HEK293 (cell line): ENCODE measurements at regions not wholly inside any gene's neighbourhood (a gene's known extent, or its start where the extent isn't known, plus 50 kb on each side); places are given as distances from the start of the nearest gene placed in this dataset.

Source experiments
- CTCF ChIA-PET: fragments of 350-600 bp; formaldehyde crosslinking; extraction: SDS; loops from one replicate; lab custom pipeline; 2021; ENCODE audit warnings: antibody characterized with exemption; lab: Yijun Ruan, JAX
- POLR2A ChIA-PET: fragments of 300-600 bp; formaldehyde crosslinking; extraction: SDS; loops from one replicate; lab custom pipeline; 2020; ENCODE audit warnings: antibody characterized with exemption, inconsistent platforms; lab: Yijun Ruan, JAX
- H3K27ac ChIP-seq: fragments of 200-500 bp; sonication (Bioruptor generic); 2 replicates; pipeline ENCODE4 v1.5.1; 2014; ENCODE audit warnings: low read depth, low read length, control low read depth, inconsistent platforms; ENCODE audit errors: extremely low read depth
- H3K36me3 ChIP-seq, 2 experiments: fragments of 200-500 bp in 1 of 2; sonication (Bioruptor generic) in 1 of 2; 1 replicate in 1 of 2; 2 replicates in 1 of 2; pipeline ENCODE4 v1.5.1; 2014 to 2017; ENCODE audit warnings: inconsistent platforms in 2 of 2, low read length in 2 of 2; ENCODE audit not compliant: control insufficient read depth in 2 of 2, insufficient read depth in 1 of 2
- H3K4me1 ChIP-seq: fragments of 200-500 bp; sonication (Bioruptor generic); 2 replicates; pipeline ENCODE4 v1.5.1; 2014; ENCODE audit warnings: mild to moderate bottlenecking, low read length, inconsistent platforms; ENCODE audit not compliant: control insufficient read depth, insufficient read depth
- H3K4me3 ChIP-seq: 2 replicates; pipeline ENCODE4 v1.5.1; 2011; ENCODE audit warnings: low read depth, mild to moderate bottlenecking, control low read depth, low read length, moderate library complexity
- H3K9me3 ChIP-seq: fragments of 200-500 bp; sonication (Bioruptor generic); 2 replicates; pipeline ENCODE4 v1.5.1; 2014; ENCODE audit warnings: low read depth, low read length, inconsistent platforms; ENCODE audit not compliant: control insufficient read depth, insufficient read depth
- EGR2 ChIP-seq: fragments of 450-650 bp; formaldehyde crosslinking; IDR thresholded peaks from 2 replicates; pipeline ENCODE4 v1.5.1; 2016; ENCODE audit warnings: low read depth, missing biosample characterization, missing genetic modification characterization
- GFI1B ChIP-seq: fragments of 450-650 bp; formaldehyde crosslinking; IDR thresholded peaks from 2 replicates; pipeline ENCODE4 v1.5.1; 2016; ENCODE audit warnings: missing biosample characterization, missing genetic modification characterization
- PRDM10 ChIP-seq: fragments of 450-650 bp; formaldehyde crosslinking; IDR thresholded peaks from 2 replicates; pipeline ENCODE4 v1.5.1; 2016; ENCODE audit warnings: missing biosample characterization, missing genetic modification characterization
- PRDM4 ChIP-seq: fragments of 450-650 bp; formaldehyde crosslinking; IDR thresholded peaks from 2 replicates; pipeline ENCODE4 v1.5.1; 2017; ENCODE audit warnings: missing biosample characterization, missing genetic modification characterization
- REPIN1 ChIP-seq: fragments of 450-650 bp; formaldehyde crosslinking; IDR thresholded peaks from 2 replicates; pipeline ENCODE4 v1.5.1; 2017; ENCODE audit warnings: missing biosample characterization, missing genetic modification characterization, low read depth
- ZBTB17 ChIP-seq: fragments of 450-650 bp; formaldehyde crosslinking; IDR thresholded peaks from 2 replicates; pipeline ENCODE4 v1.5.1; 2016; ENCODE audit warnings: missing biosample characterization, missing genetic modification characterization
- ZFHX2 ChIP-seq: fragments of 450-650 bp; formaldehyde crosslinking; conservative IDR thresholded peaks from 2 replicates; pipeline ENCODE4 v1.5.1; 2016; ENCODE audit warnings: missing biosample characterization, missing genetic modification characterization
- ZNF10 ChIP-seq: fragments of 450-650 bp; formaldehyde crosslinking; IDR thresholded peaks from 2 replicates; pipeline ENCODE4 v1.5.1; 2017; ENCODE audit warnings: missing biosample characterization, missing genetic modification characterization
- ZNF302 ChIP-seq: fragments of 450-650 bp; formaldehyde crosslinking; IDR thresholded peaks from 2 replicates; pipeline ENCODE4 v1.5.1; 2016; ENCODE audit warnings: missing biosample characterization, missing genetic modification characterization, low read depth
- ZNF341 ChIP-seq: fragments of 450-650 bp; formaldehyde crosslinking; IDR thresholded peaks from 2 replicates; pipeline ENCODE4; 2016; ENCODE audit warnings: low read depth, missing biosample characterization, missing genetic modification characterization
- ZNF391 ChIP-seq: fragments of 450-650 bp; formaldehyde crosslinking; IDR thresholded peaks from 2 replicates; pipeline ENCODE4 v1.5.1; 2016; ENCODE audit warnings: low read depth, missing biosample characterization, missing genetic modification characterization, borderline replicate concordance
- ZNF404 ChIP-seq: fragments of 450-650 bp; formaldehyde crosslinking; IDR thresholded peaks from 2 replicates; pipeline ENCODE4 v1.5.1; 2017; ENCODE audit warnings: missing biosample characterization, missing genetic modification characterization
- ZNF433 ChIP-seq: fragments of 450-650 bp; formaldehyde crosslinking; IDR thresholded peaks from 2 replicates; pipeline ENCODE4 v1.5.1; 2016; ENCODE audit warnings: missing biosample characterization, missing genetic modification characterization, low read depth
- ZNF514 ChIP-seq: fragments of 450-650 bp; formaldehyde crosslinking; IDR thresholded peaks from 2 replicates; pipeline ENCODE4 v1.5.1; 2016; ENCODE audit warnings: missing biosample characterization, missing genetic modification characterization
- ZNF555 ChIP-seq: fragments of 450-650 bp; formaldehyde crosslinking; conservative IDR thresholded peaks from 2 replicates; pipeline ENCODE4 v1.5.1; 2017; ENCODE audit warnings: missing biosample characterization, mild to moderate bottlenecking, missing genetic modification characterization, inconsistent platforms
- ZXDB ChIP-seq: fragments of 450-650 bp; formaldehyde crosslinking; IDR thresholded peaks from 2 replicates; pipeline ENCODE4 v1.5.1; 2016; ENCODE audit warnings: missing biosample characterization, missing genetic modification characterization
- TF ChIP-seq, protein P1 (sequence below): fragments of 450-650 bp; formaldehyde crosslinking; IDR thresholded peaks from 2 replicates; pipeline ENCODE4 v1.5.1; 2016; ENCODE audit warnings: missing biosample characterization, missing genetic modification characterization, borderline replicate concordance
- TF ChIP-seq, protein P2 (sequence below): fragments of 450-650 bp; IDR thresholded peaks from 2 replicates; pipeline ENCODE4 v1.5.1; 2018; ENCODE audit warnings: missing biosample characterization, mild to moderate bottlenecking, missing genetic modification characterization

DNA sequence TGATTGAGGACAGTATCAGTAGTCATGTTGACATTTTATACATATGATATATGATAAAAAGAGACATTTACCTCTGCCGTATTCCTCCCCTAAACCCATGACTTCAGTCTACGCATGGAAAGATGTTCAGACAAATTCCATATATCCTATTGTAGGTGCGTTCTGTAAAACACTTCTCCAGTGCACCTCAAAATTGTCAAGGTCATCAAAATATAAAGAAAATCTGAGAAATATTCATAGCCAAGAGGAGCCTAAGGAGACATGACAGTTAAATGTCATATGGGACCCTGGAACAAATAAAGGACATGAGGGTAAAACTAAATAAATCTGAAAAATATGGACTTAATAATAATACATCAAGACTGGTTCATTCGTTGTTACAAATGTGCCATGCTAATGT, 71.5 kb downstream of the CCER1 start:
- H3K9me3 ChIP-seq = no peaks in the 10 kb centered on the region
- TF ChIP-seq GFI1B (tag by site-specific recombination) (no peak), PRDM10 (tag by site-specific recombination) (no peak), ZNF302 (tag by site-specific recombination) (no peak), ZBTB17 (tag by site-specific recombination) (no peak), PRDM4 (tag by site-specific recombination) (no peak), REPIN1 (tag by site-specific recombination) (no peak), EGR2 (tag by site-specific recombination) (no peak), ZNF514 (tag by site-specific recombination) (no peak), ZNF433 (tag by site-specific recombination) (no peak)
- TF ChIP-seq, protein P1, sequence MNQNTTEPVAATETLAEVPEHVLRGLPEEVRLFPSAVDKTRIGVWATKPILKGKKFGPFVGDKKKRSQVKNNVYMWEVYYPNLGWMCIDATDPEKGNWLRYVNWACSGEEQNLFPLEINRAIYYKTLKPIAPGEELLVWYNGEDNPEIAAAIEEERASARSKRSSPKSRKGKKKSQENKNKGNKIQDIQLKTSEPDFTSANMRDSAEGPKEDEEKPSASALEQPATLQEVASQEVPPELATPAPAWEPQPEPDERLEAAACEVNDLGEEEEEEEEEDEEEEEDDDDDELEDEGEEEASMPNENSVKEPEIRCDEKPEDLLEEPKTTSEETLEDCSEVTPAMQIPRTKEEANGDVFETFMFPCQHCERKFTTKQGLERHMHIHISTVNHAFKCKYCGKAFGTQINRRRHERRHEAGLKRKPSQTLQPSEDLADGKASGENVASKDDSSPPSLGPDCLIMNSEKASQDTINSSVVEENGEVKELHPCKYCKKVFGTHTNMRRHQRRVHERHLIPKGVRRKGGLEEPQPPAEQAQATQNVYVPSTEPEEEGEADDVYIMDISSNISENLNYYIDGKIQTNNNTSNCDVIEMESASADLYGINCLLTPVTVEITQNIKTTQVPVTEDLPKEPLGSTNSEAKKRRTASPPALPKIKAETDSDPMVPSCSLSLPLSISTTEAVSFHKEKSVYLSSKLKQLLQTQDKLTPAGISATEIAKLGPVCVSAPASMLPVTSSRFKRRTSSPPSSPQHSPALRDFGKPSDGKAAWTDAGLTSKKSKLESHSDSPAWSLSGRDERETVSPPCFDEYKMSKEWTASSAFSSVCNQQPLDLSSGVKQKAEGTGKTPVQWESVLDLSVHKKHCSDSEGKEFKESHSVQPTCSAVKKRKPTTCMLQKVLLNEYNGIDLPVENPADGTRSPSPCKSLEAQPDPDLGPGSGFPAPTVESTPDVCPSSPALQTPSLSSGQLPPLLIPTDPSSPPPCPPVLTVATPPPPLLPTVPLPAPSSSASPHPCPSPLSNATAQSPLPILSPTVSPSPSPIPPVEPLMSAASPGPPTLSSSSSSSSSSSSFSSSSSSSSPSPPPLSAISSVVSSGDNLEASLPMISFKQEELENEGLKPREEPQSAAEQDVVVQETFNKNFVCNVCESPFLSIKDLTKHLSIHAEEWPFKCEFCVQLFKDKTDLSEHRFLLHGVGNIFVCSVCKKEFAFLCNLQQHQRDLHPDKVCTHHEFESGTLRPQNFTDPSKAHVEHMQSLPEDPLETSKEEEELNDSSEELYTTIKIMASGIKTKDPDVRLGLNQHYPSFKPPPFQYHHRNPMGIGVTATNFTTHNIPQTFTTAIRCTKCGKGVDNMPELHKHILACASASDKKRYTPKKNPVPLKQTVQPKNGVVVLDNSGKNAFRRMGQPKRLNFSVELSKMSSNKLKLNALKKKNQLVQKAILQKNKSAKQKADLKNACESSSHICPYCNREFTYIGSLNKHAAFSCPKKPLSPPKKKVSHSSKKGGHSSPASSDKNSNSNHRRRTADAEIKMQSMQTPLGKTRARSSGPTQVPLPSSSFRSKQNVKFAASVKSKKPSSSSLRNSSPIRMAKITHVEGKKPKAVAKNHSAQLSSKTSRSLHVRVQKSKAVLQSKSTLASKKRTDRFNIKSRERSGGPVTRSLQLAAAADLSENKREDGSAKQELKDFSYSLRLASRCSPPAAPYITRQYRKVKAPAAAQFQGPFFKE = no peak
- TF ChIP-seq, all 188 proteins: peak for 0
- POLR2A ChIA-PET = no interaction called here
- H3K27ac ChIP-seq = no peak overlapping the region
- no peaks in the 10 kb centered on the region for H3K36me3 ChIP-seq
- CTCF ChIA-PET = no interaction called here
- no peak overlapping the region for H3K4me3 ChIP-seq
- H3K4me1 ChIP-seq = no peaks in the 10 kb centered on the region

DNA sequence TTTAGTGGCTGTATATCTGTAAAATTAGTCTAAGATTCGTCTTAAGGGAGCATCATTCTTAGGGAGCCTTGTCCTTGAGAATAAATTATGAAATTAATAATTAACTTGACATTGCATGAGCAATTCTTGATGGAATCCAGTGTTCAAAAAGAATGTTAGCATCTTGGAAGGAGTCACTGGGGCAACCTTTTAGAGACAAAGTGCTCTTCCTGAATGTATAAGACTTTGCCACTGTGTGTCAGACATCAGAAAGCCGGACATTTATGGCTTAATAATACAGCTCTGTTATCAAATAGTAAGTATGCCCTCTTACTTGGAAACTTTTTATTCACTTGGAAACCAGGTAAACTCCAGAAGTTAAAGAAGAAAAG, 83.3 kb downstream of the CCER1 start:
- Histone ChIP-seq H3K4me3 (no peak overlapping the region), H3K27ac (no peak overlapping the region), H3K9me3 (no peaks in the 10 kb centered on the region), H3K4me1 (no peaks in the 10 kb centered on the region), H3K36me3 (no peaks in the 10 kb centered on the region)
- CTCF ChIA-PET = interaction anchor here (0.6 kb wide), 1 partner anchor 455 kb away, joined by 3 read pairs; no protein-coding TSS in a partner anchor
- POLR2A ChIA-PET = no interaction called here
- TF ChIP-seq ZNF341 (tag by site-specific recombination) = no peak
- TF ChIP-seq ZXDB (tag by site-specific recombination) = no peak
- TF ChIP-seq ZNF404 (tag by site-specific recombination) = no peak
- no peak for TF ChIP-seq ZFHX2 (tag by site-specific recombination)
- no peak for TF ChIP-seq ZNF10 (tag by site-specific recombination)
- TF ChIP-seq ZNF555 (tag by site-specific recombination) = no peak
- TF ChIP-seq, protein P2, sequence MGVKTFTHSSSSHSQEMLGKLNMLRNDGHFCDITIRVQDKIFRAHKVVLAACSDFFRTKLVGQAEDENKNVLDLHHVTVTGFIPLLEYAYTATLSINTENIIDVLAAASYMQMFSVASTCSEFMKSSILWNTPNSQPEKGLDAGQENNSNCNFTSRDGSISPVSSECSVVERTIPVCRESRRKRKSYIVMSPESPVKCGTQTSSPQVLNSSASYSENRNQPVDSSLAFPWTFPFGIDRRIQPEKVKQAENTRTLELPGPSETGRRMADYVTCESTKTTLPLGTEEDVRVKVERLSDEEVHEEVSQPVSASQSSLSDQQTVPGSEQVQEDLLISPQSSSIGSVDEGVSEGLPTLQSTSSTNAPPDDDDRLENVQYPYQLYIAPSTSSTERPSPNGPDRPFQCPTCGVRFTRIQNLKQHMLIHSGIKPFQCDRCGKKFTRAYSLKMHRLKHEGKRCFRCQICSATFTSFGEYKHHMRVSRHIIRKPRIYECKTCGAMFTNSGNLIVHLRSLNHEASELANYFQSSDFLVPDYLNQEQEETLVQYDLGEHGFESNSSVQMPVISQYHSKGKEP (tag by site-specific recombination) = no peak
- TF ChIP-seq ZNF391 (tag by site-specific recombination) = no peak
